Vagina (tissue), 2 donors: ENCODE measurements at regions not wholly inside any gene's neighbourhood (a gene's known extent, or its start where the extent isn't known, plus 50 kb on each side); places are given as distances from the start of the nearest gene placed in this dataset.

Source experiments
- CTCF ChIP-seq, 3 experiments: fragments of 450-650 bp in 2 of 3; fragments of 200-600 bp in 1 of 3; sonication (generic) in 1 of 3; IDR thresholded peaks; one replicate each; pipeline ENCODE4 v1.5.1; 2017 to 2019; ENCODE audit warnings: antibody characterized with exemption in 3 of 3, mild to moderate bottlenecking in 2 of 3, moderate library complexity in 2 of 3
- POLR2A ChIP-seq, 2 donors: fragments of 450-650 bp; IDR thresholded peaks; one replicate each; pipeline ENCODE4 v1.6.1; 2017; ENCODE audit warnings: antibody characterized with exemption in 2 of 2, mild to moderate bottlenecking in 2 of 2, moderate library complexity in 2 of 2

GRCh38 chr1:212158912-212159796 is 123.6 kb downstream of the DTL start:
- no peak for TF ChIP-seq CTCF (IDR thresholded peaks at IDR 0.05)
- TF ChIP-seq POLR2A (IDR thresholded peaks at IDR 0.05): no peak
